Midbrain (tissue), 1 donor: ENCODE measurements at regions not wholly inside any gene's neighbourhood (a gene's known extent, or its start where the extent isn't known, plus 50 kb on each side); places are given as distances from the start of the nearest gene placed in this dataset.
"Not testable (repeated sequence)": the region's sequence is repeated elsewhere in the genome, so short reads cannot be mapped to it uniquely, and the experiment has no call there.

ENCODE experiments used
- DNase-seq: peaks from one replicate; lab custom pipeline; 2025; lab: John Stamatoyannopoulos, UW

DNA sequence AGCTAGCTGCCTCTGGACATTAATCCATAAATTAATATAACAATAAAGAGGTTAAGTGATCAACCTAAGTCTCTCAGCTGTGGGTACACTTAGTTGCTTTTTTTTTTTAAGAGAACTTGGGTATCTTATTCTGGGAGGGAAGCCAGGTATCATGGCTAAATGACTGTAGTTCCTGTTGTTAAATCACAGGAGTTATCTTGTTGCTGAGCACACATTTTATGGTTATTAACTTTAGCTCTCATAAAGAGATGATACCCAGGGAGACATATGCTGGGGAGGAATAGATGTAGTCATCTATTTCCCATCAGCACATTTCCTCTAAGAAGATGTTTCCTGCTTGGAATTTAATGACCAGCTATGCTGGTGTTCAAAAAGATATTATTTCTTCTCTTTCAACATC lies 227.8 kb downstream of the PTGER3 start:
- DNase-seq, result no peak

DNA sequence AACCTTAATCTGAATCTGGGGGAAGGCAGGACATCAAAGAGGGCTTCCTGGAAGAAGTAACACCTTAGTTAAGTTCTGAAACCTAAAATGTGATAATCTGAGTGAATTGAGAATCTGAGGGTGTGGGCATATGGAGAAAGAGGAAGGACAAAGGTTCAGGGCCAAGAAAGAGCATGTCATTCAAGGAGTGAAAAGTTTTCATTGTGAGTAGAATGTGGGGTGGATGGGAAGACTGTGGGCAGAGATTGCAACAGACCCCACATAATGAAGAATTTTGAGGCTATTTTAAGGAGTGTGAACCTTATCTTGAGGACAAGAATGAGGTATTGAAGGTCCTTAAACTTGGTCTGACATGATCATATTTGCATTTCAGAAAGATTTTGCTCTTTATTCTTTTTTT lies 227.2 kb downstream of the PTGER3 start:
- no peak for DNase-seq

DNA sequence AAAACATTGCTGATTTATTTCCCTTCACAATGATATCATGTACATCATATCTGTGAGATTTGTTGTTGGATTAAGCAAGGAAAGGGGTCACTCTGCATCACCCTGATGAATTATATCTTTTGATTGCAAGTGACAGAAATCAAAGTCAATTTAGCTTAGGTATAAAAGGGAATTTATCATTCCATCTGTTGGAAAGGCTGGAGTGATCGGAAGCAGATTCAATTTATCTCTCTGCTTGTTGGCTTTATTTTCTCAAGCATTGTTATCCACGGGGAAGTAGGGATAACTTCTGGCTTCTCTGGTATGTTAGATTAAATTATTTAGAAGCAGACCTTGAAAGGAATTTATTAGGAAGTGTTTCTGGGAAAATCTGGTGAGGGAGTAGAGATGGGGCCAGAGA lies 226.6 kb downstream of the PTGER3 start:
- no peak for DNase-seq

DNA sequence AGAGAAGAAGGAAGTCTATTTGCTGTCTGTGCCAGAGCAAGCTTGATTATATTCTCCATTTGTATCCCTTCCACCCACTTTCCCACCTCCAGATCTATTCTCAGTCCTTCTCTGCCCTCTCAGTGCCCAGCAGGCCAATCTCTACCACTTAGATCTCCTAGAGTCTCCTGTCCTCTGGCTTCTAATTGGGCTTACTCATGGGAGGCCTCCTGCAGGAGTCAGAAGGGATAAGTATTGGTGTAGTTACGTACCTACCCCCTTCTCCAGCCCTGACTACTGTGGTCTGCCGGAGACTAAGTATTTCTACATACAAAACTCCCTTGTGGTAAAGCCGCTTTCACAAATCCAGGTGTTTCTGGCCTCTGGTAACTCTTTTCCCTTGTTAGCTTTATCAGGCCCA lies 221.2 kb downstream of the PTGER3 start:
- no peak for DNase-seq

DNA sequence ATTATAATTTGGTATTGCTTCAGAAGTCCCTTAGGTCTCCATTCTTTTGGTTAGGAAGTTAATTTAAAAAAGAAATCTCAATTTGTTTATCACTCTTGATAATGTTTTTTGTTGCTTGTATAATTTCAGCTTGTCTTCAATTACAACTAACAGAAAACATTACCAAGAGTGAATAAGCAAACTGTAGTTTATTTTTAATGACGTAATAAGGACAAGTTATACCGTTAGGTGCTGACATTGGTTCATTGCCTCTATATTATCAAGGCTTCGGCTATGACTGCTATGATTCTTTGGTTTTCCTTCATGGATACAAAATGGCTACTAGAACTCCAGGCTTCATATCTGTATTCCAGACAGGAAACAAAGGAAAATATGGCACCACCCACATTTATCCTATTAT lies 220.6 kb downstream of the PTGER3 start:
- DNase-seq, result no peak

DNA sequence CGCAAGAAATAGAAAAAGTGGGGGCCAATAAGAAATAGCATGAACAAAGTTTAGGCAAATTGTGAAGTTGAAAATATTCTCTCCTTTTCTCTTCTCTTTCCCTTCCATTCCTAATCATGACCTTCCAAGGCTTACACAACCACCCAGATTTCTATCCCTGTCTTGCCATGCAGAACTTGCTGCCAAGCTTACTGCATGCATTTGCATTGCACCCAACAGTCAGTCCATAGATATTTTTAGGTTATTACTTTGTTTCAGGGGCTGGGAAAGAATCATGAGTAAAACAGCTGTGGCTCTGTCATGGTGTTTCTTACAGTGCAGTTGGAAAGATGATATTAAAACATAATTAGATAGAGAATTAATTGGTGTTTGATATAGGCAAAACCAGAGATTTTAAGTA lies 219.4 kb downstream of the PTGER3 start:
- no peak for DNase-seq

DNA sequence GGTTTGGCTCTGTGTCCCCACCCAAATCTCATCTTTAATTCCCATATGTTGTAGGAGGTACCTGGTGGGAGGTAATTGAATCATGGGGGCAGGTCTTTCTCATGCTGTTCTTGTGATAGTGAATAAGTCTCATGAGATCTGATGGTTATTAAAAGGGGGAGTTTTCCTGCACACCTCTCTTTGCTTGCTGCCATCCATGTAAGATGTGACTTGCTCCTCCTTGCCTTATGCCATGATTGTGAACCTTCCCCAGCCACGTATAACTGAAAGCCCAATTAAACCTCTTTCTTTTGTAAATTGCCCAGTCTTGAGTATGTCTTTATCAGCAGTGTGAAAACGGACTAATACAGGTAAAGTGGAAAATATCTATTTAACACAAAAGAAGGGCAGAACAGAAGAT lies 213.3 kb downstream of the PTGER3 start:
- DNase-seq, result not testable (repeated sequence)

DNA sequence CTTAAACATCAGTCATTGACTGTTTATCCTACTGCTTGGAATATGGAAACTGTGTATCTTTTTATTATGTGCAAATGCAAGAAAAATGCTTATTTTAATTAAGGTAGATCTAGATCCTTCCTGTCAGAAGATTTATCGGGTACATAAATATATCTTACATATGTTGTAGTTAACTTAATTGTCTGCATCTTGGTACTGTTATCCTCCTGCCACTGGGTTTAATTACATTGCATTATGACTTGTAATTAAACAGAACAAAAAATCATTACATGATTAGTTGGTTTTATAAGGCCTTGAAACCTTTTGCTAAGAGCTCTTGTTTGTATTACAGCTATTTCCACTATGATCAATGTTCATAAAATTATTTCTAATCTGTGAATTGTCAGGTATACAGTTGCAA lies 211.2 kb downstream of the PTGER3 start:
- no peak for DNase-seq

DNA sequence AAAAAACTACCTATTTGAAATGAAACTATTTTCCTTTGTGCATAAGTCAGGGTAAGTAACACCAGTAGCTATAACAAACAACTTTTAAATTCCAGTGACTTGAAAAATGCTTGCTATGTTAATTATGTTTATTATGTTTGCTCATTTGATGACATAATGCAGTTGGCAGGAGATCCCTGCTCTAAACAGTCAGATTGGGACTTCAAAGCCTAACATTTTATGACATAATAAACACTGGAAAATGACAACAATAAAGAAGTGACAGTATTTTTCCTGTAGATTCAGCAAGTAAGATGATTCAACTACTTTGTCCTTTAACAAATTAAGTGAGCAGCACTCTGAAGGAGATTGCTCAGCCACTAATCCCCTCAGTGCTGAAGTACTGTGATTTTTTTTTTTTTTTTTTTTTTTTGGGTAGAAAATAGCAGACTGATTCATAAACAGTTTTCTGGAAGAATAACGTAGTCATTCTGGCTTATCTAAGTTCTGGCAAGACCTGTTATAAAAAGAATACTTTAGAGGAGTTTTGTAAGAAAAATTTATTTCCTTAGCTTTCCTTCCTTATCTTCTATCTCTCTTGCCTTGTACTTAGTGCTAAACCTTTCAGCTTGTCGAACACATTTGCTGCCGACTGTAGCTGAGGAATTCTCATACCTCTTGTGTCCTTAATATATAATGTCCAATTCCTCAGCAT lies 207.2 kb downstream of the PTGER3 start:
- no peak for DNase-seq

DNA sequence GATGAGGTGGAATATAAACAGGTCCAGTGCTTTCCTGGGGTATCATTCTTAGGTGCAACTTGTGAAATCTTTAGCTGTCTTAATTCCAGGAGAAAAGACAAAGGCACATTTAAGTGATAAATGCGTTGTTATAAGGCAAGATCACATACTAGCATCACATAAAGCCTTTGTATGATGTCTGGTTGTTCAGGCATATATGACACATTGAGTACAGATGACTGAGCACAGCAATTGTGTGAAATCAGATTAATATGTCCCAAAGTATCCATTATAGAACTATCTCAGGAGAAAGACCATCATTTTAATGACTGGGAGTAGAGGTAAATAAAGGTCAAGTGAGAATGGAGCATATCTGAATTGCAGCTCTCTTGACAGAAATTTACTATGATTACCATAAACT lies 205.1 kb downstream of the PTGER3 start:
- DNase-seq, result no peak

DNA sequence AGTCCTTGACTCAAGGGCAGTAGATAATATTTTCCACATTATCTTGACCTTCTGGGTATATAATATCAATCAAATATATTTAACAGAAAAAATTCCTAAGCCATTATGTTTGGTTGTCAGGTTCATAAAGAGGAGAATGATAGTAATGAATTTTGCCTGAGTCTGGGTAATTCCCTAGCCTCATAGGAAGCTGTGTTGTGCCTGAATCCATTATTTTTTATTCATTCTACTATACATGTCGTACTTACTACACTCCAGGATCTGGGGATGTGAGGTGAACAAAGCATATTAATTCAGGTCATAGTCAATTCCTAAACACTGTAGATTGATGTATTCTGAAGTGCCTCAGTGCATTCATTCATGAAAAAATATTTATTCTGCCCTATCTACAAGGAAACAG lies 204.2 kb downstream of the PTGER3 start:
- DNase-seq, result no peak

DNA sequence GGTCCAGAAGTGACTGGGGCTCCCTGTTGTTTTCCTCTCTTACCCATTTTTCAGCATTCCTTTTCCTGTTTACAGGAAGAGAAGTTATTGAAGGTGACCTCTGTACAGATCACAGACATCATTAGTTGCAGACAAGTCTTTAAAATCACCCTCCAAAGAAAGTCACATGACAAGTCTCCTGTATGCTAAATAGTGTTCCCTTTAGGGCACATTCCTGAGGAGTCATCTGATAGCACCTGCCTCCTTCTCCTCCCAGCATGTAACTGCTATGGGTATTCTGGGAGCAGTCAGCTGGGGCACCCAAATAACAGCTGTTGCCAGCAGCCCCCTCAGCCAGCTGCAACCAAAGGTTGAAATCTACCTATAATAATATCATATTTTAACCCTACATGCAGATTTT lies 200.6 kb downstream of the PTGER3 start:
- no peak for DNase-seq

DNA sequence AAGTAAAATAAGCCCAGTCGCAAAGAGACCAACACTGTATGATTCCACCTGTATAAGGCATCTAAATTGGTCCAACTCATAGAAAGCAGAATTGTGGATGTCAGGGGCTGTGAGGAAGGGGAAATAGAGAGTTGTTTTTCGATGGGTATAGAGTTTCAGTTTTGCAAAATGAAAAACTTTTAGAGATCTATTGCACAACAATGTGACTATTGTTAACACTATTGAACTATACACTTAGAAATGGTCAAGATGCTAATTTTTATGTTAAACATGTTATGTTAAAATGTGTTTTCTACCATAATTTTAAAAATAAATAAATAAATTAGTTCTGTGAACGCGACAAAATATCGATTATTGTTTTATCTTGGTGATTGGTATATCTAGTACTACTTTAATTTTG lies 192.4 kb downstream of the PTGER3 start:
- DNase-seq, result no peak

DNA sequence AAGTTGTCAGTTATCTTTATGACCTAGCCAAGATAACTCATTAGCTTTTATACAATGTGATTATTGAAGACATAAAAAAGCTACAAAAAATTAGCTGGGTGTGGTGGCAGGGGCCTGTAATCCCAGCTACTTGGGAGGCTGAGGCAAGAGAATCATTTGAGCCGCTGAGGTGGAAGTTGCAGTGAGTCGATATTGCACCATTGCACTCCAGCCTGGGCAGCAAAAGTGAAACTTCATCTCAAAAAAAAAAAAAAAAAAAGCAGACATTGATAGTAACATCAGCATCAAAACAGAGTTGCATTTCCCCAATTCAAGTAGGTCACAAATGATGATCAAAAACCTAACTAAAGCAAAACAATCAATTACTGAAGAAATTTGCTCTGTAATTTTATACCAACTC lies 191.4 kb downstream of the PTGER3 start:
- DNase-seq, result no peak

DNA sequence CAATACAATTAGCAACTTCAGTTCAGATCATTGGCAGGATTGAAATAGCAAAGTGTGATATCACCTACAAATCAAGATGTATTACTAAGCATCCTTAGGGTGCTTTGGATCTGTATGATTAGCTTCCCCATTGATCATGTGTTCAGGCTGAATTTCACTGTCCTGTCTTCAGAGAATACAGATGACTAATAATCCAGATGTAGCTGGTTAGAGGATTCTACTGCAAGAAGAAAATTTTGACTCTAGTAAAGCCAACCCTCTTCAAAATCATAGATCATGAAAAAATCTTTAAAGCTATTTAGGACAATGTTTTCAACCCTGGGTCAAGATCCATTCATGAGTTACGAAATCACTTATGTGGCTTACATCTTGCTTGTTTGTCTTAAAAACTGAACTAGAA lies 184.4 kb downstream of the PTGER3 start:
- no peak for DNase-seq

DNA sequence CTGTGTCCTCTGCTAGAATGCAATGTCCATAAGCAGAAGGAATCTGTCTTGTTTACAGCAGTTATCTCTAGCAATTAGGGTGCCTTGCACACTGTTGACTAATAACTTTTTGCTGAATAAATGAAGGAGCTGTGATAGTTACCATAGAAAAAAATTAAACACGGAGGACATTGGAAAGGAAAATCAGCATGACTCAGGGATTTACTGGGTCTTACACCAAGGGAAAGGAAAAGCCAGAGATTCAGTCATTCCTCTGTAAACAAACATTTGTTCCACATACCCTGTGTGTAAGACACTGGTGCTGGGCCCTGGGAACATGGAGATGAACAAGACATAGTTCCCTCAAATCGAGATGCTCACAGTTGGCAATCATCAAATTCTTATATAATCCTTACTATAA lies 183.3 kb downstream of the PTGER3 start:
- no peak for DNase-seq

DNA sequence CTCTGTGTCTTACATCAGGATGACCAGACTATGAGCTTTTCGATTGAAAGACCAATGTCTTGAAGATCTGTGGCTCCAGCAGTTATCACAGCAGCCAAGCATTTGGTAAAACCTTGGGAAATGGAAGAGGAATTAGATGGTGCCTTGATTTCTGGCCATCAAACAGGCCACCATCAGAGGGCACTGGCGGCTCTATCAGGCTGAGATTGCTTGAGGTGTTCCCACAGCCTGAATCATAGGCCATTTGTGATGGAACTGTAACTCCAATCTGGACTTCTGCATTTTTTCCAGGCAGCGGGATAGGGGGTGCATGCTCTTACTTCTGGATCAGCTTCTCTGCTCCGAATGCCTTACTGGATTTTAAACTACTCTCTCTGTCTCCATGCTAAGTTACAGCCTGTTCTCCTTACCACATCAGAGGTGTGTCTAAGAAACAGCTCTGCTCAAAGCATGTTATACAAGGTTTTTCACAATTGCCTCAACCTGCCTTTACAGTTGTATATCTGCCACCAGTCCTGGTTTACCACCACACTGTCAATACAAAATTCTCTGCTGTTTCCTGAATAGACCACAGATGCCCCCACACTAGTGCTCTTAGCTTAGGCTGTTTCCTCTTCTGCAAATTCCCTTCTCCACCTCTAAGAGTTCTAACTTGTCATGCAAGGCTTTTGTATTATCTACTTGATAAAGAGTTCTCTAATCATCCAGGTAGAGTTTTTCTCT lies 180.9 kb downstream of the PTGER3 start:
- DNase-seq, result no peak

DNA sequence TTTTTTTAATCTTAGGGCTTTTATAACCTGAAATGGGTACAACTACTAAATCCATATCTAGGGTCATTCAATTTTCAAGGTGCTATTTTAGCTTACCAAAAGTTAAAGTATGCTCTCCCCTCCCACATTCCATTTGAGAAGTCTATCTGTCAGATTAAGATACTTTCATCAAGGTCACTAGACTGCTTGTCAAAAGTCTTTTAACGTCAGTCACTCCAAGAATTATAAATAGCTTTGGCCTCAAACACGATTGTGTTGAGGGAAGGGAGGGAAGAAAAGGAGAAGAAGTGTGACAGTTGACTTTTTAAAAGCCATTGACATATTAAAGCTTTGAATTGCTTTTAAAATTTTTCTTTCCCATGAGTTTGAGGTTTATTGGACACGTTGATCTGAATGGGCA lies 175.8 kb downstream of the PTGER3 start:
- DNase-seq, result no peak

DNA sequence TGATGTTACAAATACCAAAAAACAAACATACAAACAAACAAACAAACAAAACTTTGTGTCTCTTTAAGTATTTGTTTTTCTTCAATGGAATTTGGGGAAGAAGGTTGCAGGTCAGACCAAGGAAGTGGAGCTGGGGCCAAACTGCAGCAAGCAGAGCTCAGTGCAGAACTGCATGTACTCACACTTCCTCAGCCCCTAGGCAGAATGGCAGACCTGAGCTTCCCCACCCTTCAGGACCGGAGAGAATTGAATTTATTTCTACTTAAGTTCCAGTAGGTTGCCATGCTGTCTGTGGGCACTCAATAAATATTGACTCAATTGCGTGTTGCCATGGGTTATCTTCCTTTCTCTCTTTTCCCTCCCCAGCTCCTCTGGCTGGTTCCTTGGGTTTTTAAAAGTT lies 173.6 kb downstream of the PTGER3 start:
- no peak for DNase-seq

DNA sequence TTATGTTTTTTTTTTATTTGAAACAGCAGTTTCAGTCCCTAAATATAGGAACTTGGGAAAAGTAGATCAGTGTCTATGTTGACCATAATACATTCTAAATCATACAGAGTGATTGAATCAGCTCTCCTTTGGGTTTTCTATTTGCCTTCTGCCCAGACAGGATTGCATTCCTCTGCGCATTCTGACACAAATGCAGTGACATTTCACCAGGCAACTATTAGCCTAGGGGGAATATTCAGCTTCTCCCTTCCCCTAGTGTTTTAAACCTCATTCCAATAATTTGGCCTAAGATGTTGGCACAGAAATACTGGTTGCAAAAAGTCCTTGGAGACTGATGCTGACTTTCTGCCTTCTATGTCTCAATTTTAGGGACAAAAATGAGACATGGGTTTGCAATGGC lies 172.8 kb downstream of the PTGER3 start:
- no peak for DNase-seq

DNA sequence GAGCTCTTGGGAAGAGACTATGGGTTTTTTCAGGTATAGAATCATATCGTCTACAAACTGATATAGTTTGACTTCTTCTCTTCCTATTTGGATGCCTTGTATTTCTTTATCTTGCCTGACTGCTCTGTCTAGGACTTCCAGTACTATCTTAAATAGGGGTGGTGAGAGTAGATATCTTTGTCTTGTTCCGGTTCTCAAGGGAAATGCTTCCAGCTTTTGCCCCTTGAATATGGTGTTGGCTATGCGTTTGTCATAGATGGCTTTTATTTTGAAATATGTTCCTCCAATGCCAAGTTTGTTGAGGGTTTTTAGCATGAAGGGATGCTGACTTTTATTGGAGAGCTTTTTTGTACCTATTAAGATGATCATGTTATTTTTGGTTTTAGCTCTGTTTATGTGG lies 170.3 kb downstream of the PTGER3 start:
- DNase-seq, result no peak

DNA sequence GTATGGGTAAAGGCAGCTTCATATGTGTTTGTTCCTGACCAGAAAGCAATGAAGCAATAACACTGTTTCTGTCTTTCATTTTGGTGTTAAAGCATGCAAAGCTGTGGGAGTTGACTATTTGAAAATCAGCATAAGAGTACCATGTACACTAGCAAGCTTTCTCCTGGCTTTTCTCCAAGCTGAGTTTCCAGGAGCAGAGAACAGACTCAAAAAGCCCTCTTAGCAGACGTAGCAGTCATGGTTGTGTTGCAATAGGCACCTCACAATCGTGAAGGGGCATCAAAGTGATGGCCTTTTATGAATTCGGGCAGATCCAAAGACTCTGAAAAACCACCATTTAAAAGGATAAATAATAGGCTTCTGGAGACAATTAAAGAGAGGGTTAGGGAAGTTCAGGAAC lies 159.7 kb downstream of the PTGER3 start:
- DNase-seq, result no peak

DNA sequence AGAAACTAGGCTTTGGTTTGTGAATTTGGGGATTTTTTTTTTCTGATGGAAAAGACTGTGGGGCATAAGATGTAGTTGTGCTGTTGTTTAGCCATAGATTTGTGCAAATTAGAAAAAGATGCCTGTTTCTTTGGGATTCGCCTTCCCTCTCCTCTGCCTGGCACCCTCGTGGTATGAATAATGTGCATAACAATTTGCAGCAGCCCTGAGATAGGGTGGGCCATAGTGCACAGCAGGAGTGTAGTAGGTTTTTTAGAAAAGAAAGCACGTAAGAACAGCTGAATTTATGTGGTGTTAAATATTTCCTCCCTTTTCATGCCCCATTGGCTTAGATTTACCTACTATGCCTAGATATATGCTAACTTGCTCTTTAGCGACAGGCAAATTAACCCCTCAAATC lies 158.9 kb downstream of the PTGER3 start:
- DNase-seq, result no peak

DNA sequence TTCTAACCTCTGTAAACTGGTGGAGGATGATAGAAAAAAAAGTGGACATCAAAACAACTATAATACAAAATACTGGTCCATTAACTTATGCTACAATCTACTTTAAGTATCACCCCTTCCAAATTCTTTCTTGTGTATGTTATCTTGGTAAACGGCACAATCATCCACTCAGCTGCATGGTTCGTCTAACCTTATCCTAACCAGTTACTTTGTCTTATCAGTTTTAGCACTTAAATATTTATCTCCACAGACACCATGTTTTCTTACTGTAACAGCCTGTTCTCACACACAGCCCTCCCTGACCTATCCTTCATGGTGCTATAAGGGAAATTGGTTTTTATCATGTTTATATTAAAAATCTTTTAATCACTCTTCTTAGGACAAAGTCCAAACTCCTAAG lies 157.2 kb downstream of the PTGER3 start:
- no peak for DNase-seq
